HG03159 (cell line): ENCODE measurements at regions not wholly inside any gene's neighbourhood (a gene's known extent, or its start where the extent isn't known, plus 50 kb on each side); places are given as distances from the start of the nearest gene placed in this dataset.
"Not testable (repeated sequence)": the region's sequence is repeated elsewhere in the genome, so short reads cannot be mapped to it uniquely, and the experiment has no call there.

Experiments used
- ATAC-seq: cut with Tn5 transposase; IDR thresholded peaks from one replicate; pipeline ENCODE4 v1.9.1; 2021; ENCODE audit warnings: mild to moderate bottlenecking, moderate library complexity; ENCODE audit not compliant: unreplicated experiment

DNA sequence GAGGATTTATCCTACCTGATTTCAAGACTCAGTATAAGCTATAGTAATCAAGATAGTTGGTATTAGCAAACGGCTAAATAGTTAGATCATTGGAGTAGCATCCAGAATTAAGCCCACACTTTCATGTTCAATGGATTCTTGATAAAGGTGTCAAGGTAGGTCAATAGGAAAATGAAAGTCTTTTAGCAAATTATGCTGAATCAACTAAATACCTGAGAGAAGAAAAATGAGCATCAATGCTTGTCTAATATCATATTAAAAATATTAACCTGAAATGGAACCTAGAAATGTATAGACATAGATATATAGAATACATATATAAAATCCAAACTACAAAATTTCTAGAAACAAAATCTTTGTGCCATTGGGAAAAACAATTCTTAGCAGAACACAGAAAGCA, 685.6 kb downstream of the DTWD2 start:
- no peak for ATAC-seq

DNA sequence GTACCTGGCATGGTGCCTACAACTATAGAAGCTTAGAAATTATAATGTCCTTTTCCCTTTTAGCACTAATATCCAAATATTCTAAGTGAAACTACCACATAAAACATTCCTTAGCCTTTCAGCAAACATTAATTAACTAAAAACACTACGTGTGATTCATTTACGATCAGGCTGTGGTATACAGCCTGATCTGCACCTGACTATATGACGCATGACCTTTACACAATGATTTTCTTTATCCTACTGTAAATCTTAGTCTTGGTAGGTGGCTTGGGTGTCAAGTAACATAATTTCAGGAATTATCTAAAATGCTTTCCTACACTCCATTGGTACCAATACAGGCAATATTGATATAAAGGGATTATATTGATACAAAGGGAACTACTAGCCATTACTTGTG, 686.7 kb downstream of the DTWD2 start:
- no peak for ATAC-seq

DNA sequence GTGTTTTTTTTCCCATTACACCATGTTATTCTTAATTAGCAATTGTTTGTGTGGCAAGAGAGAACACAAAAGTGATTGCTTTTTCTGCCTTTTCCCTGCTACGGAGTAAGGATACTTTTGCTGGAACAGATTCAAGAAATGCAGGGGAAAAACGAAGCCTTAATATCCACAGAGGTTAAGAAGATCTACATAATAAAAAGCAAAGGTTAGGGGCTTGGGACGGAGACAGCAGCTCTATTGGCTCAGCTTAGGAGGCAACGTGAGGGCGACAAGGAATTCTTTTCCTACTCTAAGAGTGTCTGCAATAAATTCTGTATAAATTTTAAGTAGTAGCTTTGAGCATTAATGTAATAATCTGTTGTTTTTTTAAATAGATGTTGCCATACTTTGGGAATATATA, 693.3 kb downstream of the DTWD2 start:
- ATAC-seq = no peak

DNA sequence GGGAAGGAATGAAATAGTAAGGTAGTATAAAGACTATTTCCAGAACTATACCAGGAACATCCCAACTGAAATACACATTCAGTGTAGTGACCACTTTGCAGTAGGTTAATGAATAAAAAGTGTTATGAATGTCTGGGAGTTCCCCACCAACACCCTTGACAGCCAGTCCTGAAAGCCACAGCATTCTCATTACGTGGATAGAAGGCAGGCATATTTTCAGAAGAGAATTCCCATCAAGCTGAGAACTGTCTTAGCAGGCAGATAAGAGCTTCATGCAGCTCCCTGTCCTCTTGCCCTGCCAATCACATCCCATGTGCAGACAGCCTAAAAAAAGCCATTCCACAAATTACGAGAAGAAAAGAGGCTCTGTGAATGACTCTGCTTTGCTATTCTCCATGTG, 695.0 kb downstream of the DTWD2 start:
- no peak for ATAC-seq

DNA sequence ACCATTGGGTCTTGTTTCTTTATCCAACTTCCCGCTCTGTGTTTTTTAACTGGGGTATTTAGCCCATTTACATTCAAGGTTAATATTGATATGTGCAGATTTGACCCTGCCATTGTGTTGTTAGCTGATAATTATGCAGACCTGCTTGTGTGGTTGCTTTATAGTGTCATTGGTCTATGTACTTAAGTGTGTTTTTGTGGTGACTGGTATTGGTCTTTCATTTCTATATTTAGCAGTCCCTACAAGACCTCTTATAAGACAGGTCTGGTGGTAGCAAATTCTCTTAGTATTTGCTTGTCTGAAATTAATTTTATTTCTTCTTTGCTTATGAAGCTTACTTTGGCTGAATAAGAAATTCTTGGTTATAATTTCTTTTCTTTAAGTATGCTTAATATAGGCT, 698.1 kb downstream of the DTWD2 start:
- no peak for ATAC-seq

DNA sequence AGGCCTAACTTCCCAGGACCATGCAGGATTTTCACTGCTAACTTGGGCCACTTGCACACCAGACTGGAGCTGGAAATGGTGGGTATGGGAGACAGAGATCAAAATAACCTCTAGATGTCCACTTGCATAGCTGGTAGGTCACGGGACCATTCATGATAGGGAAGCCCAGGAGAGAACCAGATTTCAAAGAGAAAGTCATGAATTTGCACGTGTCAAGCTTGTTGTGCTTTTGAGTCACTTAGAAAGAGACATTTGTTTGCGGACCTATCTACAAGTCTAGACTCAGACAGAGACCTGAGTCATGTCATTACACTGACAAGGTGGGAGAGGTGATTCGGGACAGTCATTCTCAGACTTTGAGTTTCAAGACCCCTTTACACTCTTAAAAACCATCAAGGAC, 704.1 kb downstream of the DTWD2 start:
- not testable (repeated sequence) for ATAC-seq

DNA sequence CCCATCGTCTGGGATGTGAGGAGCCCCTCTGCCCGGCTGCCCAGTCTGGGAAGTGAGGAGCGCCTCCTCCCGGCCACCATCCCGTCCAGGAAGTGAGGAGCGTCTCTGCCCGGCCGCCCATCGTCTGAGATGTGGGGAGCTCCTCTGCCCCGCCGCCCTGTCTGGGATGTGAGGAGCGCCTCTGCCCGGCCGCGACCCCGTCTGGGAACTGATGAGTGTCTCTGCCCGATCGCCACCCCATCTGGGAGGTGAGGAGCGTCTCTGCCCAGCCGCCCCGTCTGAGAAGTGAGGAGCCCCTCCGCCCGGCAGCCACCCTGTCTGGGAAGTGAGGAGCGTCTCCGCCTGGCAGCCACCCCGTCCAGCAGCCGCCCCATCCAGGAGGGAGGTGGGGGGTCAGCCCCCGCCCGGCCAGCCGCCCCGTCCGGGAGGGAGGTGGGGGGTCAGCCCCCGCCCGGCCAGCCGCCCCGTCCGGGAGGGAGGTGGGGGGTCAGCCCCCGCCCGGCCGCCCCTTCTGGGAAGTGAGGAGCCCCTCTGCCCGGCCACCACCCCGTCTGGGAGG, 705.8 kb downstream of the DTWD2 start:
- ATAC-seq = not testable (repeated sequence)

DNA sequence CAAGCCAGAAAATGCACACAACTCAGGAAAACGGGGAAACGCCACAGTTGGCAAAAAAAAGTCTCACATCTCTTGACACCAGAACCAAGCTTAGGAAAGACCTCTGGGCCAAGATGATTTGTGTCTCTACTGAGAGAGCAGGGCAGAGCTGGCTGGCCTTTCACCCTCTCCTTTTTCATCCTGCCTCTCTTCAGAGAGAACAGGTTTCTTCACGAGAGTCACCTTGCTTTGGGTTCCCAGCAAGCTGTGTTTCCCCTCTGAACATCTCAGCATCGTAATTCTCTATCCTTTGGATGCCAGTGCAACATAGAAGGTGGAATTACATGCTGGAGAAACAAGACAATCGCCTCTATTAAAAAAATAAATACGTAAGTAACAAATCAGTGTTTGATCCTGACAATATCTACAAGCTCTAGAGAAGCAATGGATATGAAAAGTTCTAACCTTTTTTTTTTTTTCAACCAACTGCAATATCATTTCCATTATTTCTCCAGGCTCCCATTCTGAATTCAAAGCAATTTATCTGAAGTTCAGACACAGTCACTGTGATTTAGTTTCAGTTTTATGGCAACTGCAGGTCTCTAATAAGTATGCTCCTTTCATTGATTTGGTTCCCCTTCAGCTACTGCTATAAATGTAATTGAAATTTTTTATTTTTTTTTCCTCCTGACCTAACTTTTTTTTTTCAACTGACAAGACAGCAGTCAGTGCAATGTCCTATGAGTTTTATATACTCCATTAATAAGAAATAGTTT, 708.6 kb downstream of the DTWD2 start:
- ATAC-seq = no peak

DNA sequence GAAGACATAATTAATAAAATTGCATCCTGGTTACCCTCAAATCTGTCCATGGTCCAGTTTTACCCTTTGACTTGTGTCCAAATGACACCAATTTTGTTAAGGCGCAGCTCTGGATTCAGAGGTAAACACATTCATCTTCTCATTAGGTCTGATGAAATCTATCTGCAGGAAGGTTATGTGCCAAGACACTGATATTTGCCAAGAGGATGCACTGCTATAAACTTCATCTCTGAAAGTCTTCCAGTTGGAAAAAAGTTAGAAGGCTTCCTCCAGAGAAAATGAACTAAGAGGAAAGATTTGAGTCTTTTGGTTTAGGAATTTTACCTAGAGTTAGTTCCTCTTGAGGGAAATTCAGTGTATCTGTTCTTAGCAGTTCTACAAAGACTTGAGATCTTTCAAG, 717.8 kb downstream of the DTWD2 start:
- ATAC-seq = no peak

DNA sequence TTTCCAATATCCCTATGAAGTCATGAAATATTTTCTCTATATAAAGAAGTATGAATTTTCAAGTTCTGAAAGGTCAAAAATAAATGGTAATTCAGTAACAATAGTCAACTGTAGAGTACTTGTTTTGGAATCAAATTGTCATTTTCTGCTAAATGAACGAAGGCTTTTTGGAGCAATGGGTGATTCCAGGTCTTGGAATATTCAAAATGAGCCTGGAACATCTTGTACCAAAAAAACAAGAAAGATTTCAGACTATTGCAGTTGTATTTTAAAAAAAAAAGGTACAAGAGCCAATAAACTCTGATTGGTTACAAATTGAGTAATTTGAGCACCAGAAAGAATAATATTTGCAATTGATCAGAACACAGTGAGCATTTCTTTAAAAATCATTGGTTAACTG, 730.1 kb downstream of the DTWD2 start:
- no peak for ATAC-seq

DNA sequence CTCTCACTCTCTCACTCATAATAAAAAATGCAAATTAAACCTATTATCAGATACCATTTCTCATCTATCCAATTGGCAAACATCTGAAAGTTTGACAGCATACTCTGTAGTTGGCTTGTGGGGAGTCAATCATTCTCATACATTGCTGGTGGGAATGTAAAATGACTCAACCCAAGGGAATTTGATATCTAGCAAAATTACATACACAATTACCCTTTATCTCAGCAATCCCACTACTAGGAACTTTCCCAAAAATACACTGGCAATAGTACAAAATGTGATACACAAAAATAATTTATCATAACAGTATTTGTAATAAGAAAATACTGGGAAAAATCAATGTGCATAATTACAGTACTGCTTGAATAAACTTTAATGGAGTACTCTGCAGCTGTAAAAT, 731.3 kb downstream of the DTWD2 start:
- no peak for ATAC-seq

DNA sequence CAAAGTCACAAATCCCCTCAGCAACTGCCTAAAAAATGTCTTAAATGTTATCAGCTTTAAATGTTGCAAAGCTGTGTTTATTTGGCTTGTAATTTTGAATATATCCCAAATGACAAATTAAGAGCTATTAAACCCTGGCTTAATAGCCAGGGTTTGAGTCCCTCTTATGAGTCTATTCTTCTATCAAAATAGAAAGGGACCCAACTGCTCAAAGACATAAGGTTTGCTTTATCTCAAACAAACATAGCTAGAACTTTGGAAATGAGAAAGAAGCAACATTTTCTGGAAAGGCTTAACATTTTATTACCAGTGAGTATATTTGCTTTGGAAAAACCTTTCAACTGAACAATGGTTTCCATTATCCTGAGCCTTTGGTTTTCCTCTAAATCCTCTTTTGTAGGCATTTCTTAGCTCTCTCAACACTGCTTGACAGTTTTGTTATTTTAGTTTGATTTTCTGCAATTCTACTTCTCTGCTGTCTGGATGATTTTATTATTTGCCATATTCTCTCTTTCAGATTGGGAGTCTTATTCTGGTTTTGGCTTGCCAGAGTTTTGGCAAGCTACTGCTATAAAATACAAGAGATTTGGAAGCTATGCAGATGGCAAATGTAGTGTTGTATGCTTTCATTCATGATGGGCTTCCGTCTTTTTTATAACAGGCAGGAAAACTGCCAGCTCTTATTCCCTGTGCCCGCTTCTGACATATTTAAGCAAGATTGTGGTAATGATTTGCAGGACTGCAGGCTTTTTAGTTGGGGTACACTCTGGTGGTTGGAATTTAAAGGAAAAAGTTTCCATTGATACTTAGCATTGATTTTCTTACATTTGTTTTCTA, 734.9 kb downstream of the DTWD2 start:
- ATAC-seq = no peak

DNA sequence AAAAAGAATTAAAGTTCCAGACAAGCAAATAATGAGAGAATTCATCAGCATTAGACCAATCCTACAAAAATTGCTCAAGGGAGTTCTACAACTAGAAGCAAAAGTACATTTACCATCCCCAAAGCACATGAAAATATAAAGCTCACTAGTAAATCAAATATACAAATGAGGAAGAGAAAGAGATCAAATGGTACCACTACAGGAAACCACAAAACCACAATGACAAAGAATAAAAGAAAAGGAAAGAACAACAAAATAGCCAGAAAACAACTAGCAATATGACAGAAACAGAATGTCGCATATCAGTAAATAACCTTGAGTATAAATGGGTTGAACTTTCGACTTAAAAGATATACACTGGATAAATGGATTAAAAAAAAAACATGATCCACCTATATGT, 739.0 kb downstream of the DTWD2 start:
- ATAC-seq = peak; percentile 91

DNA sequence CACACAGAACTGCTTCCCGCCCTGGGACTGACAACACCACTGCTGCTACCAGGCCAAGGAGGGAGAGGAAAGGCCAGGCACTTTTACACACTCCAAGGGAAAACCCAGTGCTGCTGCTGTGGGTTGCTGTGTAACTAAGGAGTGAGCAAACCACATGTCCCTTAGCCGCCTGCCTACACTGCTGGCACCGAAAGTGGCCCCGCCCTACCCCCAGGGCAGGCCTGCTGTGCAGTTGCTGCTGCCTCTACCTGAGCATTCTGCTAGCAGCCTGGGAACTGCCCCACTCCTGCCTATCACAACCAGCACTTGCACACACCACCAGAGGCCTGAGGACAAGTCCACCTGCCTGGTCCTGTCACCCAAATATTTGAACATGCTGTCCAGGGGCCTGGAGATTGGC, 740.9 kb downstream of the DTWD2 start:
- no peak for ATAC-seq

DNA sequence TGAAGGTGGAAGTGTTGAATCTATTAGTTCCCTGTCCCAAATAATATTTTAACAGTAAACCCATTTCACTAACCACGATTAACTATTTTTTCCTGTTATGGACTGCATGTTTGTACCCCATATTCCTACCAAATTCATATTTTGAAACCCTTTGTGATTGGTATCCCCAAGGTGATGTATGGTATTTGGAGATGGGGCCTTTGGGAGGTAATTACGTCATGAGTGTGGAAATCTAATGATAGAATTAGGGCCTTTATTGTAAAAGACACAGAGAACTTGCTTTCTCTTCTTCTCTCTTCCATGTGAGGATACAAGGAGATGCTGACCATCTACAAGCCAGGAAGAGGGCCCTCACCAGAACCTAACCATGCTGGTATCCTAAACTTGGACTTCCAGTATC, 744.7 kb downstream of the DTWD2 start:
- no peak for ATAC-seq

DNA sequence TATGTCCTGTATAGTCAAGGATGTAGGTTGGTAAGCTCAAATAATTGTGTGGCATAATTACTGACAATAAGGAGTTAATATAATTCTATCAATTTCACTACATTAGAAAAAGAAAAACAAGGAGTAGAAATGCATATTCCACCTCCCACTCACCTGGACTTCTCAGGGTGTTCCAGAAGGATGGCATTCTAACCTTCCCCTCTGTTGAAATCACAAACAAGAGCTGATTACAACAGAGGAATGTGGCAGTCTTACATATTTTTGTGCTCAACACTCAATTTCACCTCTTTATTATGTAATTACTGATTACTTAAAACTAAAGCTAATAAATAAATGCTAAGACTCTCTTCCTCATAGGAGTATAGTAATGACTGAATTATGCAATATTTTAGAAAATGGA, 745.3 kb downstream of the DTWD2 start:
- ATAC-seq = no peak

DNA sequence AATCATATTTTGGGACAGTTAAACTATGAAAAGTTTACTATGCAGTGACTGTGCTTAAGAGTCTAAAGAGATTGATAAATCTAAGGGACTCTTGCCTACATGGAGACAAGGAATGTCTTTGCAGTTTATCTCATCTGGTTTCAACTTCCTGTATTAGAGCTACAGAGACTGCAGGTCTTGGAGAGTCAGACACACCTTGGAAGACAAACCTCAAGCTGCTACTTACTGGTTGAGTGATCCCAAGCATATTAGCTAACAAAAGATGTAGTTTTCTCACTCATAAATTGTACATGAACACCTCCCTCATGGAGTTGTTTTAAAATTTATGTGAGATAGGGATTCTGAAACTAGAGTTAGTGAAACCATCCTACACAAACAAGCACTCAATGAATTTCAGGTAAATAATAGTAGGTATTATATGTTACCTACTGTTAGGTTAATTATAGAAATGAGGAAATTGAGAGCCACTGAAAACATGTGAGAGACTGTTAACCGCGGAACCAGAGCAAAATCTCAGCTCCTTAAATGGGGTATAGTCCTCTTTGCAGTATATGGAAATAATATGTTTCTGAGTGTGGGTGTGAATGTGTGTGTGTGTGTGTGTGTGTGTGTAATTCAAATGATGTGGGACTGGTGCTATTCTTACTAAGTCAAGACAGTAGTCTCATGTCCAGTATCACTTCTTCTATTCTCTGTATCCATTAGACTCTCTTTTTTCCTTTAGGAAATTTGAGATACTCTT, 752.1 kb downstream of the DTWD2 start:
- ATAC-seq = peak; percentile 84

DNA sequence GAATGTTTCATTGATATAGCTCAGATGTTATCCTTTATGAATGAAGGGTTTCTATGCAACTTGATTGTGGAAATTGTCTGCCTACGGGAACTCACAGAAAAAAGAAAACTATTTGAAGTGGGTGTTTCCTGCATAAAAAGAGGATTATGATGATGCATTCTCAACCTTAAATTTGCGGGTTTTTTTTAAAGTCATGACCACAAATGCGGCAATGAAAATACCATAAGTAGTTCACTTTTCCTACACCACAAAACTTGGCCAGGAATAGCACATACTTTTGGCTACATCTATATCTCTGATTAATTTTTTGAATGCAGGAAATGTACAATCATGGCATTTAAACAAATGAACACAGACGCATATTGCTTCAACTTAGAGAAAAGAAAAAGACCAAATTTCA, 754.7 kb downstream of the DTWD2 start:
- ATAC-seq = no peak

DNA sequence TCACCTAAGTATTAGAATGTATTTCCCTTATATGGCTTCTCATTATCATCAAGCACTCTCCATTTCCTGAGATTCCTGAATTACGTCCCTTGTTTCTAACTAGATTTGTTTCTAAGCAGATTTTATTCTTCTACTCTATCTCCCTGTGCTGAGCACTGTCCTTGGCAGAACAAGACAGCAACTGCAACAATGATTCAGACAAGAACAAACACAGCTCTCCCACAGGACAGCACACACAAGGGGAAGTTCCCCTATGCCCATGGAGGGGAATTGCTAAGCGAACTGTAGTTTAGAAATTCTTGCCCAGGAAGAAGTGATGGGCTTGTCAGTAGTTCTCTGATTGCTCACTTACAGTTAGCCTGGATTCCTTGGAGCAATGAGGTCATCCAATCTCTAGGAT, 759.9 kb downstream of the DTWD2 start:
- no peak for ATAC-seq

DNA sequence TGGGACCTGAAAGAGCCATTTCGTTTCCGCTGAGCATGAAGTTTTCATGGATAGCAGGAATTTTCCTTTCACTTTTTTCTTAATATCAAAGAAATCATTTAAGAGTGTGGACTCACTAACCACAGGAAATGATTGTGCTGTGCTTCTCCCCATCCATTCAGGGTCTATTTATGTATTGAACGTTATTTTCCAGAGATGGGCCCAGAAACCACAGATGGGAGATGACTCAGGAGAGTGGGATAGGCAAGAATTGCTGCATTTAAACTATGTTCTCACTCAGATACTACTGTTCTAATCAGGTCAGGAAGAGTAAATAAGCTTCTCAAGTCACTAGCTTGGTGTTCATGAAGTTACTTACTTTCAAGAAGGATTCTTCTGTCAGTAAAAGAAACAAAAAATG, 763.8 kb downstream of the DTWD2 start:
- no peak for ATAC-seq

DNA sequence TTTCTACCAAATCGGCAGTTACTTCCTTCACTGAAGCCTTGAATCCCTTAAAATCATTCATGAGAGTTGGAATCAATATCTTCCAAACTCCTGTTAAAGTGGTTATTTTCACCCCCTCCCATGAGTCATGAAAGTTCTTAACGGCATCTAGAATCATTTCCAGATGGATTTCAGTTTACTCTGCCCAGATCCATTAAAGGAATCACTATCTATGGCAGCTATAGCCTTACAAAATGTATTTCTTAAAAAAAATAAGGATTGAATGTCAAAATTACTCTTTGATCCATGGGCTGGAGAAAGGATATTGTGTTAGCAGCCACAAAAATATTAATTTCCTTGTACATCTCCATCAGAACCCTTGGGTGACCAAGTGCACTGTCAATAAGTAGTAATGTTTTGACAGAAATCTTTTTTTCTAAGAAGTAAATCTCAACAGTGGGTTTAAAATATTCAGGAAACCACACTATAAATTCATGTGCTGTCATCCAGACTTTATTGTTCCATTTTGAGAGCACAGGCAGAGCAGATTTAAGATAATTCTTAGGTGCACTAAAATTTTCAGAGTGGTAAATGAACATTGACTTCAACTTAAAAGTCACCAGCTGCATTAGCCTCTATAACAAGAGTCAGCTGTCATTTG, 767.7 kb downstream of the DTWD2 start:
- no peak for ATAC-seq
